Endothelial cell of umbilical vein (primary cell): ENCODE measurements at regions not wholly inside any gene's neighbourhood (a gene's known extent, or its start where the extent isn't known, plus 50 kb on each side); places are given as distances from the start of the nearest gene placed in this dataset.

Experiments
- GATA2 ChIP-seq: IDR thresholded peaks from 2 replicates; pipeline ENCODE4 v1.7.0; 2011; ENCODE audit warnings: low read depth, mild to moderate bottlenecking, moderate library complexity, mixed read lengths, low read length; ENCODE audit not compliant: insufficient read length, insufficient read depth
- MYC ChIP-seq: IDR thresholded peaks from one replicate; pipeline ENCODE4 v1.6.1; 2011; ENCODE audit warnings: mild to moderate bottlenecking, low read depth, low read length
- POLR2AphosphoS5 ChIP-seq: IDR thresholded peaks from 2 replicates; pipeline ENCODE4 v1.6.1; 2012; ENCODE audit warnings: low read depth, mild to moderate bottlenecking, control low read depth, low read length, moderate library complexity; ENCODE audit not compliant: insufficient read depth
- TF ChIP-seq, protein P1 (sequence below), 2 donors: IDR thresholded peaks; 1 replicate in 1 of 2; 2 replicates in 1 of 2; pipeline ENCODE4 v1.5.1; 2011; ENCODE audit warnings: low read length in 2 of 2, mild to moderate bottlenecking in 2 of 2, moderate library complexity in 2 of 2, control low read depth in 1 of 2, inconsistent platforms in 1 of 2, low read depth in 1 of 2; ENCODE audit not compliant: insufficient read depth in 1 of 2; ENCODE audit errors: extremely low read depth in 1 of 2

DNA sequence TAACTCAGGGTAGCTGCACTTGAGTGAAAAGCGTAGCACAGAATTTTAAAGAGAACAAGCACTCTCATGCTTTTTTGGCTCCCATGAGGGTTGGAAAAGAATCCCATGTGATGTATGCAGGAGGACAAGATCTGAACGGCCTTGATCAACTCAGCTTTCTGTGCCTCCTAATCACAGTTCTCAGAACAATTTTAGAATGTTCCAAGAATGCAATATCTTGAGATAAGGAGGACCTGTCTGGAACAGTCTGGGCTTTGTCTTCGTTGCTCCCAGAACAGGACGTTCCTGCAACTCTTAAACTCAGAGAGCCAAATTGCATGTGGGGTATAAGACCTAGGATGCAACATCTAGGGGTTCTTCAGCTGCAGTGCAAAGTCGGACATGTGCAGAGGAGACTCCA lies 582.7 kb downstream of the RERGL start:
- TF ChIP-seq MYC (no peak), POLR2AphosphoS5 (no peak), GATA2 (no peak)
- TF ChIP-seq, protein P1, sequence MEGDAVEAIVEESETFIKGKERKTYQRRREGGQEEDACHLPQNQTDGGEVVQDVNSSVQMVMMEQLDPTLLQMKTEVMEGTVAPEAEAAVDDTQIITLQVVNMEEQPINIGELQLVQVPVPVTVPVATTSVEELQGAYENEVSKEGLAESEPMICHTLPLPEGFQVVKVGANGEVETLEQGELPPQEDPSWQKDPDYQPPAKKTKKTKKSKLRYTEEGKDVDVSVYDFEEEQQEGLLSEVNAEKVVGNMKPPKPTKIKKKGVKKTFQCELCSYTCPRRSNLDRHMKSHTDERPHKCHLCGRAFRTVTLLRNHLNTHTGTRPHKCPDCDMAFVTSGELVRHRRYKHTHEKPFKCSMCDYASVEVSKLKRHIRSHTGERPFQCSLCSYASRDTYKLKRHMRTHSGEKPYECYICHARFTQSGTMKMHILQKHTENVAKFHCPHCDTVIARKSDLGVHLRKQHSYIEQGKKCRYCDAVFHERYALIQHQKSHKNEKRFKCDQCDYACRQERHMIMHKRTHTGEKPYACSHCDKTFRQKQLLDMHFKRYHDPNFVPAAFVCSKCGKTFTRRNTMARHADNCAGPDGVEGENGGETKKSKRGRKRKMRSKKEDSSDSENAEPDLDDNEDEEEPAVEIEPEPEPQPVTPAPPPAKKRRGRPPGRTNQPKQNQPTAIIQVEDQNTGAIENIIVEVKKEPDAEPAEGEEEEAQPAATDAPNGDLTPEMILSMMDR (IDR thresholded peaks at IDR 0.05; ENCODE audit: extremely low read depth in 1 of 2, insufficient read depth in 1 of 2, low read depth in 1 of 2, low read length in 2 of 2) = no peak
